GM21526 (cell line): ENCODE measurements at regions not wholly inside any gene's neighbourhood (a gene's known extent, or its start where the extent isn't known, plus 50 kb on each side); places are given as distances from the start of the nearest gene placed in this dataset.
A peak's percentile ranks its signal among the peaks of the same experiment; 100 is the strongest.
"Not testable (repeated sequence)": the region's sequence is repeated elsewhere in the genome, so short reads cannot be mapped to it uniquely, and the experiment has no call there.

ENCODE experiments used
- ATAC-seq: cut with Tn5 transposase; IDR thresholded peaks from one replicate; pipeline ENCODE4 v1.9.1; 2021; ENCODE audit warnings: moderate library complexity; ENCODE audit not compliant: unreplicated experiment, low FRiP score

- not testable (repeated sequence) for ATAC-seq
Observed at GRCh38 chr16:21487956-21488355, 111.4 kb upstream of the METTL9 start.

DNA sequence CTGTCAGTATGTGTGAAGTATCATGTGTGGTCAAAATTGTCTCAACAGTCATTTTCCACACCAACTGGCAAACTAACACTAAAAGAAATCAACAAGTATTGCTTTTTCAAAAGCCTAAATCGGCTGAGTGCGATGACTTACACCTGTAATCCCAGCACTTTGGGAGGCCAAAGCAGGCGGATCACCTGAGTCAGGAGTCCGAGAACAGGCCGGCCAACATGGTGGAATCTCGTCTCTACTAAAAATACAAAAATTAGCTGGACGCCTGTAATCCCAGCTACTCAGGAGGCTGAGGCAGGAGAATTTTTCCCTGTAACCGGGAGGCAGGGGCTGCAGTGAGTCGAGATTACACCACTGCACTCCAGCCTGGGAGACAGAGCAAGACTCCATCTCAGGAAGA, 100.3 kb upstream of the METTL9 start:
- ATAC-seq = not testable (repeated sequence)

GRCh38 chr16:21501223-21501868, 98.0 kb upstream of the METTL9 start:
- peak; percentile 37 for ATAC-seq

- peak; percentile 57 for ATAC-seq
Observed at GRCh38 chr16:21501869-21502667, 97.3 kb upstream of the METTL9 start.

GRCh38 chr16:21503574-21503920, 95.8 kb upstream of the METTL9 start:
- not testable (repeated sequence) for ATAC-seq

DNA sequence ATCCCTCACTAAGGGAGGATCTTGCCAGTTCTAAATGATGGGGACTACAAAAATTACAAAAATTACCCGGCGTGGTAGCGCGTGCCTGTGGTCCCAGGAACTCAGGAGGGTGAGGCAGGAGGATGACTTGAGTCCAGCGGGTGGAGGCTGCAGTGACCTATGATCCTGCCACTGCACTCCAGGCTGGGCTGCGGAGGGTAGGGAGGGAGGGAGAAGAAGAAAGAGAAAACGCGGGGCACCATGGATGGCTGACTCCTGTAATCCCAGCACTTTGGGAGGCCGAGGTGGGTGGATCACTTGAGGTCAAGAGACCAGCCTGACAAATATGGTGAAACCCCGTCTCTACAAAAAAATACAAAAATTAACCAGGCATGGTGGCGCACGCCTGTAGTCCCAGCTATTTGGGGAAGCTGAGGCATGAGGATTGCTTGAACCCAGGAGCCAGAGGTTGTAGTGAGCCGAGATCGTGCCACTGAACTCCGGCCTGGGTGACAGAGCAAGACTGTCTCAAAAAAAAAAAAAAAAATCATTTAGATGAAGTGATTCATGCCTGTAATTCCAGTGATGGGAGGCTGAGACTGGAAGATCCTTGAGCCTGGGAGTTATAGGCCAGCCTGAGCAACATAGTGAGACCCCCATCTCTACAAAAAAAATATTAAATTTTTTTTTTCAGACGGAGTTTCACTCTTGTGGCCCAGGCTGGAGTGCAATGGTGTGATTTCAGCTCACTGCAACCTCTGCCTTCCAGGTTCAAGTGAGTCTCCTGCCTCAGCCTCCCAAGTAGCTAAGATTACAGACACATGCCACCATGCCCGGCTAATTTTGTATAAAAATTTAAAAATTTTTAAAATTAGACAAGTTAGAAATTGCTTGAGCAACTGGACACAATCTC, 95.2 kb upstream of the METTL9 start:
- ATAC-seq = not testable (repeated sequence)

GRCh38 chr16:21505751-21506520, 93.4 kb upstream of the METTL9 start:
- ATAC-seq = not testable (repeated sequence)

- ATAC-seq = peak; percentile 42
Observed at GRCh38 chr16:21506857-21507456, 92.4 kb upstream of the METTL9 start.

DNA sequence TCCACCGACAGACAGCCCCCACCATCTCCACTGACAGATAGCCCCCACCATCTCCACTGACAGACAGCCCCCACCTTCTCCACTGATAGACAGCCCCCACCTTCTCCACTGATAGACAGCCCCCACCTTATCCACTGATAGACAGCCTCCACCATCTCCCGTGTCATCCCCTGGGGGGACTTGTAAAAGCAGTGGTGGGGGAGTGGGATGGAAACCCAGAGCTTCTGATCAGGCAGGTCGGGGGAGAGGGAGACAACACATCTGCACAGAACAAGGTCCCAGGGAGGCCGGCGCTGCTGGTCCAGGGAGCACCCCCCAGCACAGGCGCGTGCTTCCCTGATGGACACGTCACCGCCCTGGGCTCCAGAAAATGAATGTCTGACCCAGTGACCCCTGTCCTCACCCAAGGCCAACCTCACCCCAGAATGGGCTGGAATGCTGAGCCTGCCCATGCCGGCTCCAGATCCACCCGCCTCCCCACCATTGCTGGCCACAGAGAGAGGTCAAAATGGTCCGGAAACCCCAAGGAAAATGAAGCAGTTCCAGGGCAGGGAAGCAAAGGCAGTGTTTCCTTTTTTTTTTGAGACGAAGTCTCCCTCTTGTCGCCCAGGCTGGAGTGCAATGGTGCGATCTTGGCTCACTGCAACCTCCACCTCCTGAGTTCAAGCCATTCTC, 91.6 kb upstream of the METTL9 start:
- ATAC-seq = not testable (repeated sequence)

GRCh38 chr16:21508661-21509436, 90.5 kb upstream of the METTL9 start:
- not testable (repeated sequence) for ATAC-seq

DNA sequence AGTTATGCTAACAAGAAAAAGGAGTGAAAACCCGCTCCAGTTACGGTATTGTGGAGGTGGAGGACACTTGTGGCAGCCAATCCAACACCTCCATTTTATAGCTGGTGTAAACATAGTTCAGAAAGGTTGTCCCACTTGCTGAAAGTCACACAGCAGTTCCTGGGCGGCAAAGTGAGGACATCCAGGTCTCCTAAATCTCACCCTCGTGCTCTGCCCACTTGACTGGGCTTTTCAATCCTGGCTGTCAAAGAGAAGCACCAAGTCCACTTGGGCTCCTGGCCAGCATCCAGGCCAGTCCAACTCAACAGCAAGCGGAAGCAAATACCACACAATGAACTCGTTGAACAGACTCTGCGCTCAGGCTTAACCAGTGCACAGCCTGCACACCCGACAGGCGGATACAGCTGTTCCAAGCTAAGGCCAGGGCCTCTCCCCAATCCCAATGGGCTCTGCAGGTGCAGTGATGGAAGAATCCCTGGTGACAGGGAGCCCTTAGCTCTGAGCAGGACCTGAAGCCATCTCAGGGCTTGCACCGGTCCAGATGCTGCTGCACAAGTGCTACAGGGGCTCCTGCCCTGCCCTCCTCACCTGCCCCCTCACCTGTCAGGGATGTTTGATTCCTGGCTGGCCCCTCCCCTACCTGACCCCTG, 89.8 kb upstream of the METTL9 start:
- not testable (repeated sequence) for ATAC-seq

- ATAC-seq = not testable (repeated sequence)
Observed at GRCh38 chr16:21510869-21511255, 88.5 kb upstream of the METTL9 start.

DNA sequence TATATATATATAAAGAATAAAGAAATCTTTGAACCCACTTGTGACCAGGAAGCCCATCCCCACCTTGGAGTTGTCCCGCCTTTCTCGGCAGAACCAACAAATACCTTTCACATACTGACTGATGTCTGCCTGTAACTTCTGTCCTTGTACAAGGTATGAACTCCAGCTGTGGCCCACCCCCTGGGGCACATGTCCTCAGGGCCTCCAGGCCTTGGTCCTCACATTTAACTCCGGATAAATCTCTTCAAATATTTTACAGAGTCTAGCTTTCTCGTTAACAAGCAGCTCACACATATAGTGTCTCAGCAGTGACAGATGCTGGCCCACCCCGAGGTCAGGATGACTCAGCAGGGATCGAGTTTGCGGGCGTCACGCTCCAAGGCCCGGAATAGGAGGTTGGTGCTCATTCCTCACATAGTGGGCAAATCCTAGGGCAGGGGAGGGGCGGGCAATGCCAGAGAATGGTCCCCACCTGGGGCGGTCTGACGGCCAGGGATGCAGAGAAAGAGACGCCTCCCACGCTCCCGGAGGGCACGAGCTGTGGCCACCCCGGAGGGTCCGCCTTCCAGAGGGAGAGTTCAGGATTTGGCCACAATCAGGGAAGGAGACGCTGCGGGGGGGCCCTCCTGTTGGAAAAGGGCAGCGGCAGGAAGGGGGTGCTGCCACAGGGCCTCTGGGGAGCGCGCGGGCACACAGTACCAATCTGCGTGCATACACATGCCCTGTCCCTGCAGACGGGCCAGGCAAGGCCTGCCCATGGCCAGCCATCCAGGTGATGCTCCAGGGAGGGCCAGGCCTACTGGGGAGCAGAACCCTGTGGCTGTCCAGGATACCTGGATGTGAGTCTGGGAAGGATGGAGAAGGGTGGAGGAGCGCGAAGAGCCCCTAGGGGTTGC, 87.8 kb upstream of the METTL9 start:
- not testable (repeated sequence) for ATAC-seq

- not testable (repeated sequence) for ATAC-seq
Observed at GRCh38 chr16:21512280-21513192, 86.8 kb upstream of the METTL9 start.

- ATAC-seq = not testable (repeated sequence)
Observed at GRCh38 chr16:21513337-21513741, 86.0 kb upstream of the METTL9 start.
